Endothelial cell of umbilical vein (primary cell): ENCODE measurements at regions not wholly inside any gene's neighbourhood (a gene's known extent, or its start where the extent isn't known, plus 50 kb on each side); places are given as distances from the start of the nearest gene placed in this dataset.
A peak's percentile ranks its signal among the peaks of the same experiment; 100 is the strongest.

Experiments used
- BruUV-seq: library from RNA; stranded (reverse); fragments of 400-500 nt; replicated peaks from 2 replicates; lab custom pipeline; 2021; lab: Mats Ljungman, UMichigan
- CTCF ChIA-PET: fragments of 300-600, 350-600 bp; sonication (Branson Sonifier 250); formaldehyde crosslinking; loops from one replicate; lab custom pipeline; 2021; ENCODE audit warnings: antibody characterized with exemption, inconsistent platforms; lab: Charles Lee
- POLR2A ChIA-PET: fragments of 300-600, 350-600 bp; sonication (Branson Sonifier 250); formaldehyde crosslinking; loops from one replicate; lab custom pipeline; 2021; ENCODE audit warnings: antibody characterized with exemption, inconsistent platforms; lab: Charles Lee
- DNase-seq: peaks from one replicate; pipeline ENCODE4 v3.0.0-alpha.2; 2011; ENCODE audit warnings: low read depth, low spot score
- FAIRE-seq: peaks from 2 replicates; lab custom pipeline; 2011; peaks lifted over from hg19 to GRCh38; lab: Jason Lieb, UNC
- H2AFZ ChIP-seq: 2 replicates; pipeline ENCODE4 v1.6.0; 2012; ENCODE audit warnings: low read depth, low read length, control low read depth, inconsistent platforms
- H3K27ac ChIP-seq: 2 replicates; pipeline ENCODE4 v1.5.1; 2011; ENCODE audit warnings: low read depth, mild to moderate bottlenecking, control low read depth, low read length, moderate library complexity; ENCODE audit not compliant: insufficient read depth
- H3K27me3 ChIP-seq, 2 experiments: 2 replicates each; pipeline versions ENCODE4 v1.6.0 to v1.6.1; 2011; ENCODE audit warnings: low read length in 2 of 2, mixed read lengths in 1 of 2; ENCODE audit not compliant: control insufficient read depth in 2 of 2, insufficient read depth in 2 of 2
- H3K36me3 ChIP-seq, 2 experiments: 2 replicates in 1 of 2; 3 replicates in 1 of 2; pipeline ENCODE4 v1.5.1; 2011; ENCODE audit warnings: low read length in 2 of 2, mild to moderate bottlenecking in 1 of 2, moderate library complexity in 1 of 2; ENCODE audit not compliant: control insufficient read depth in 2 of 2, insufficient read depth in 2 of 2; ENCODE audit errors: extremely low read depth in 1 of 2
- H3K4me1 ChIP-seq: 3 replicates; pipeline ENCODE4 v1.5.1; 2011; ENCODE audit warnings: mild to moderate bottlenecking, low read length; ENCODE audit not compliant: control insufficient read depth, insufficient read depth; ENCODE audit errors: extremely low read depth
- H3K4me2 ChIP-seq: 2 replicates; pipeline ENCODE4 v1.6.1; 2011; ENCODE audit warnings: low read length, control low read depth, mixed read lengths; ENCODE audit not compliant: insufficient read depth
- H3K4me3 ChIP-seq, 3 experiments: fragments of 200-600 bp in 1 of 3; sonication (generic), shearing (Covaris generic) in 1 of 3; replicated peaks in 1 of 3; 2 replicates each; pipeline ENCODE4 v1.5.1; 2011 to 2016; ENCODE audit warnings: control low read depth in 3 of 3, low read length in 3 of 3, mild to moderate bottlenecking in 2 of 3, inconsistent platforms in 1 of 3, low read depth in 1 of 3, moderate library complexity in 1 of 3; ENCODE audit not compliant: insufficient read depth in 1 of 3
- H3K79me2 ChIP-seq: 2 replicates; pipeline ENCODE4 v1.6.0; 2012; ENCODE audit warnings: low read length, inconsistent platforms; ENCODE audit not compliant: control insufficient read depth, insufficient read depth
- H3K9ac ChIP-seq: replicated peaks from 2 replicates; pipeline ENCODE3; 2011; ENCODE audit warnings: low read length, control low read depth; ENCODE audit not compliant: insufficient read depth; ENCODE audit errors: extremely low read depth
- H3K9me1 ChIP-seq: replicated peaks from 3 replicates; pipeline ENCODE4 v1.6.0; 2011; ENCODE audit warnings: mild to moderate bottlenecking, low read length; ENCODE audit not compliant: control insufficient read depth, insufficient read depth; ENCODE audit errors: extremely low read depth
- H3K9me3 ChIP-seq: replicated peaks from 2 replicates; pipeline ENCODE4 v1.5.1; 2012; ENCODE audit warnings: low read length, inconsistent platforms; ENCODE audit not compliant: control insufficient read depth, insufficient read depth
- H4K20me1 ChIP-seq: replicated peaks from 2 replicates; pipeline ENCODE3; 2011; ENCODE audit warnings: mild to moderate bottlenecking, low read length; ENCODE audit not compliant: control insufficient read depth, insufficient read depth; ENCODE audit errors: extremely low read depth
- CTCF ChIP-seq, 2 donors: IDR thresholded peaks; 1 replicate in 1 of 2; 2 replicates in 1 of 2; pipeline ENCODE4 v1.5.1; 2011; ENCODE audit warnings: low read length in 2 of 2, mild to moderate bottlenecking in 2 of 2, moderate library complexity in 2 of 2, control low read depth in 1 of 2, inconsistent platforms in 1 of 2, low read depth in 1 of 2; ENCODE audit not compliant: insufficient read depth in 1 of 2; ENCODE audit errors: extremely low read depth in 1 of 2
- FOS ChIP-seq: IDR thresholded peaks from 2 replicates; pipeline ENCODE4 v1.6.1; 2011; ENCODE audit warnings: mild to moderate bottlenecking, low read length, moderate library complexity, borderline replicate concordance; ENCODE audit not compliant: insufficient read depth
- GATA2 ChIP-seq: IDR thresholded peaks from 2 replicates; pipeline ENCODE4 v1.7.0; 2011; ENCODE audit warnings: low read depth, mild to moderate bottlenecking, moderate library complexity, mixed read lengths, low read length; ENCODE audit not compliant: insufficient read length, insufficient read depth
- MAX ChIP-seq: IDR thresholded peaks from 2 replicates; pipeline ENCODE4 v1.6.1; 2011; ENCODE audit not compliant: insufficient read depth, insufficient read length
- POLR2AphosphoS5 ChIP-seq: IDR thresholded peaks from 2 replicates; pipeline ENCODE4 v1.6.1; 2012; ENCODE audit warnings: low read depth, mild to moderate bottlenecking, control low read depth, low read length, moderate library complexity; ENCODE audit not compliant: insufficient read depth
- dilution Hi-C: fragments of 300-500 bp; cut with MboI; formaldehyde crosslinking; loops from one replicate; pipeline ENCODE4 v1.15.0; 2019; ENCODE audit warnings: low sequenced_read_pairs; ENCODE audit not compliant: extremely low pct_ligation_motif_present
- intact Hi-C: fragments of 100-400 bp; cut with micrococcal nuclease; formaldehyde crosslinking; loops from one replicate; pipeline ENCODE4 v1.10.0; 2022

GRCh38 chr13:73844986-73845385 lies 289.2 kb downstream of the KLF12 start:
- DNase-seq (no peak), FAIRE-seq (no peak)
- ChIA-PET POLR2A (no interaction called here), CTCF (interaction anchor here (1.0 to 1.2 kb wide), 2 partner anchors 9 to 11 kb away, joined by 3 to 6 read pairs; no protein-coding TSS in a partner anchor)
- TF ChIP-seq POLR2AphosphoS5, result no peak
- TF ChIP-seq FOS, result no peak
- Histone ChIP-seq H3K9ac (no peak overlapping the region), H2AFZ (no peak overlapping the region), H3K27me3 (no peaks in the 10 kb centered on the region), H3K9me3 (no peaks in the 10 kb centered on the region), H3K4me3 (no peak overlapping the region), H4K20me1 (no peaks in the 10 kb centered on the region), H3K4me2 (no peak overlapping the region), H3K9me1 (no peaks in the 10 kb centered on the region), H3K4me1 (peaks cover 10% of the 10 kb centered on the region), H3K36me3 (peaks cover 0 to 3% of the 10 kb centered on the region in 2 experiments), H3K79me2 (no peaks in the 10 kb centered on the region), H3K27ac (no peak overlapping the region)
- dilution Hi-C loops (no loop called here), intact Hi-C loops (loop anchor here (5.0 kb wide), 1 partner anchor 78 kb away; no protein-coding TSS in a partner anchor)
- BruUV-seq, result no TSS peak

GRCh38 chr13:73842626-73843025 lies 291.6 kb downstream of the KLF12 start:
- CTCF ChIA-PET, result interaction anchor here (1.0 to 1.1 kb wide), 2 partner anchors 8 to 444 kb away, joined by 3 read pairs; no protein-coding TSS in a partner anchor
- POLR2A ChIA-PET, result no interaction called here
- no peak overlapping the region for H3K4me3 ChIP-seq
- intact Hi-C loops, result no loop called here
- no peak overlapping the region for H3K9ac ChIP-seq
- dilution Hi-C loops, result no loop called here
- H4K20me1 ChIP-seq, result no peaks in the 10 kb centered on the region
- H3K4me1 ChIP-seq, result peaks cover 8% of the 10 kb centered on the region
- no TSS peak for BruUV-seq
- peak; percentile 80 for DNase-seq
- H3K9me1 ChIP-seq, result no peaks in the 10 kb centered on the region
- peaks cover 0 to 3% of the 10 kb centered on the region in 2 experiments for H3K36me3 ChIP-seq
- peak overlapping the region; percentile 33 for H3K4me2 ChIP-seq
- no peaks in the 10 kb centered on the region for H3K27me3 ChIP-seq
- no peaks in the 10 kb centered on the region for H3K79me2 ChIP-seq
- H3K9me3 ChIP-seq, result no peaks in the 10 kb centered on the region
- TF ChIP-seq MAX (no peak), CTCF (IDR thresholded peaks at IDR 0.05; ENCODE audit: extremely low read depth in 1 of 2, insufficient read depth in 1 of 2, low read depth in 1 of 2, low read length in 2 of 2) (no peak), FOS (no peak), GATA2 (no peak)
- FAIRE-seq, result peak; percentile 15
- no peak overlapping the region for H3K27ac ChIP-seq
- no peak overlapping the region for H2AFZ ChIP-seq
